HT1080 (cell line): ENCODE measurements at regions not wholly inside any gene's neighbourhood (a gene's known extent, or its start where the extent isn't known, plus 50 kb on each side); places are given as distances from the start of the nearest gene placed in this dataset.

Source experiments
- DNase-seq: peaks from one replicate; pipeline ENCODE4 v3.0.0-alpha.2; 2015; ENCODE audit warnings: low read depth

GRCh38 chr10:5305374-5305773, 59.4 kb upstream of the UCN3 start:
- peak; percentile 54 for DNase-seq

GRCh38 chr10:5310914-5311313, 53.9 kb upstream of the UCN3 start:
- DNase-seq: no peak

- no peak for DNase-seq
These were observed 53.1 kb upstream of the UCN3 start for GRCh38 chr10:5311617-5312016.

GRCh38 chr10:5314840-5315239, 49.9 kb upstream of the UCN3 start:
- no peak for DNase-seq
